Cardiac fibroblast (primary cell): ENCODE measurements at regions not wholly inside any gene's neighbourhood (a gene's known extent, or its start where the extent isn't known, plus 50 kb on each side); places are given as distances from the start of the nearest gene placed in this dataset.
A peak's percentile ranks its signal among the peaks of the same experiment; 100 is the strongest.

Source experiments
- DNase-seq, 2 donors: peaks; one replicate each; pipeline versions ENCODE4 v3.0.0 to v3.0.0-alpha.2; 2010; ENCODE audit warnings: low read depth in 2 of 2
- H3K4me3 ChIP-seq, 2 donors: replicated peaks in 1 of 2; 1 replicate in 1 of 2; 2 replicates in 1 of 2; pipeline ENCODE4 v1.5.1; 2011; ENCODE audit warnings: low read depth in 2 of 2, low read length in 2 of 2, mild to moderate bottlenecking in 2 of 2, moderate library complexity in 1 of 2
- CTCF ChIP-seq: IDR thresholded peaks from one replicate; pipeline ENCODE4 v1.5.1; 2011; ENCODE audit warnings: low read depth, mild to moderate bottlenecking, low read length, inconsistent platforms

GRCh38 chr1:219433496-219434131, 179.3 kb downstream of the ZC3H11B start:
- no peak for TF ChIP-seq CTCF
- DNase-seq = no peak

GRCh38 chr1:219433001-219433400, 179.9 kb downstream of the ZC3H11B start:
- TF ChIP-seq CTCF = no peak
- no peak overlapping the region for H3K4me3 ChIP-seq
- peak in 1 of 2 donors; percentile 37 for DNase-seq

More at GRCh38 chr1:219433496-219434131, 179.3 kb downstream of the ZC3H11B start:
- H3K4me3 ChIP-seq = no peak overlapping the region

DNA sequence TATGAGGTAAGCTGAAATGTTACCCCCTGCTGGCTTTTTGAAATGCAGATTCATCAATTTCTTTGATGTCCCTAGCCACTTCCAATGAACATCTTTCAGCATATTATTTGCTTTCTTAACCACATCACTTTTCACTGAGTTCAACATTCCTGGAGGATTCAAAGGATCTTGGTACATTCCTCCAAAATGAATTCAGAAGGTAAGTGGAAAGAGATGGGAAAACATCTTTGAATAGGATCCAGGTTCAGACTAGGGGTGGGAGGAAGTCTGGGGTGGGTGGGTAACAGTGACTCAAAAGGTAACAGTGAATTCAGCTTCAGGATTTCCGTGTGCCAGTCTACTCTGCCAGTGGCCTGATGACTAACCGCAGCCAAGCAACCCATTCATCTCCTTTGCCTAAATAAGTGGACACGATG, 180.7 kb downstream of the ZC3H11B start:
- H3K4me3 ChIP-seq = no peak overlapping the region
- TF ChIP-seq CTCF = no peak
- DNase-seq = no peak

- DNase-seq = no peak
- no peak overlapping the region for H3K4me3 ChIP-seq
- TF ChIP-seq CTCF = no peak
Measured at GRCh38 chr1:219430419-219430818, 182.5 kb downstream of the ZC3H11B start.

- no peak overlapping the region for H3K4me3 ChIP-seq
- no peak for TF ChIP-seq CTCF
- no peak for DNase-seq
Measured at GRCh38 chr1:219428651-219429050, 184.3 kb downstream of the ZC3H11B start.

DNA sequence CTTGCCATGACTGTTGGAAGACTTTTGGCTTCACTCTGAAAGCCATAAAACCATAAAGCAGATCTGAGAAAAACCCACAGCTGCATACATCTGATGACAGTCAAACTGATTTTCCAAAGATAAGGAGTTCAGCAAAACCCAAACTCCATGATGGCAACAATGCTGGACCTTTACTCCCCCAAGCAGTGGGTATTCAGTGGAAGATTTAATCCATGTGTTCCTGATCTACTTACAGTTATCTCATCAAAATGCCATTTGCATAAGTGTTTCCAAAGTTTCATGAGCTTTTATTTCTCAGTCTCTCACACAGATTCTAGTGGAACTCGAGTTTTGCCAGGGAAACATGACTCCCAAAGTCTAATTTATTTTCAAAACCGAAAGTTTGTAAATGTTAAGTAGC, 184.9 kb downstream of the ZC3H11B start:
- TF ChIP-seq CTCF = no peak
- no peak overlapping the region for H3K4me3 ChIP-seq
- no peak for DNase-seq

- H3K4me3 ChIP-seq = no peak overlapping the region
- no peak for DNase-seq
- TF ChIP-seq CTCF = no peak
Measured at GRCh38 chr1:219427403-219427802, 185.5 kb downstream of the ZC3H11B start.
